HuH-7.5 (cell line): ENCODE measurements at regions not wholly inside any gene's neighbourhood (a gene's known extent, or its start where the extent isn't known, plus 50 kb on each side); places are given as distances from the start of the nearest gene placed in this dataset.

Experiments
- DNase-seq: peaks from one replicate; pipeline ENCODE4 v3.0.0; 2011; ENCODE audit warnings: low spot score

DNA sequence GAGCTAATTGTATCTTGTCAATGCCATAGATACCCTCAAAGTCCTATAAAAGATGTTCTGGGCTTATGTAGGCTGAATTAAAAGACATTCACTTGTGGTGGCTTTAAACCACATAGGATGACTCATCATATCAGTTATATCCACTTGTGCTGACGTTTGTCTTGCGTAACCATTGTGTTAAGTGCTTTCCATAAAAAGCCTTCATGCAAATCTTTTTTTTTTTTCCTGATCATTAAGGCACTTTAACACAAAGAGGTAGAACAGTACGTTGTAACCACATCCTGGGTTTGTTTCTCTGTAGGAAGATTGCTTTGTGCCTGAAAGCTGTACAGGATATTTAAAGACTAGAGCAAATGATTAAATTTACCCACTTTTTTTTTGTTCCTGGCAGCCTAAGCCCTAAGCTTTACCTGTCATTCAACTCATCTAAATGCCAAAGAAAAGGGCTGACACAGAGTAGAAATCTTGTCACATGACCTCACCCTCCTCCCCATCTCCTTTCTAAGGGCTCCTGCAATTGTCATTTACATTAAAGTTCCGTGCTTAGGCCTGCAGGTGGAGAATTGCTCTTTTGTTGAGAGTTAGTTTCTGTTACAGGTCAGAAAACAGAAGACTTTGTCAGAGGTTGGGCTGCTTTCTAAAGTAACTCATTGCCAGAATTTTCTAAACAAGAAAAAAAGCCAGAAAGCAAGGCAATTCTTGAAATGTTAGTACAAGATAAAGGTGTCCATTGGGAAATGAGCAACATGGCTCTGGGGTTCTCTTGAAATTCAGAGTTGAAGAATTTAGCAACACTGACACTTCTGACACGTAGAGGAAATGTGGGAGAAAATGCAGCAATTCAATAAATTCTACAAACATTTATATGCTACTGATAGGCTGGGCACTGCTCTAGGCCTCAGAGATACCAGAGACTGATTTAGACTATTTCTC, 555.6 kb downstream of the PPARGC1A start:
- DNase-seq: no peak

DNA sequence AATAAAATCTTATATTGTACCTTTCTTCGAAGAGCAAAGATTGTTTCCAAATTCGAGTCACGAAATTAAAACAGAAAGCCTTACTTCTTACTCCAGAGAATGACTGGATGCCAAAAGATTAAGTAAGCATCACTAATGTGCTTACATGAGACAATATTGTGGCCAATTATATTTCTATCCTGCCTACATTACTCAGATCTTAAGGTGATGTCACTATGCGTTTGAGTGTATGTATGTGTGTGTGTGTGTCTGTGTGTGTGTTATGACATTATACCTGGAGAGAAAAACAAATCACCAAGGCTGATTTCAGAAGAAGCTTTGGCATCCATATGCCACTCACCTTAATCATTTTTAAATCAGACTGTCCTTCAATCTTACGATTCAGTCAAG, 556.3 kb downstream of the PPARGC1A start:
- no peak for DNase-seq

DNA sequence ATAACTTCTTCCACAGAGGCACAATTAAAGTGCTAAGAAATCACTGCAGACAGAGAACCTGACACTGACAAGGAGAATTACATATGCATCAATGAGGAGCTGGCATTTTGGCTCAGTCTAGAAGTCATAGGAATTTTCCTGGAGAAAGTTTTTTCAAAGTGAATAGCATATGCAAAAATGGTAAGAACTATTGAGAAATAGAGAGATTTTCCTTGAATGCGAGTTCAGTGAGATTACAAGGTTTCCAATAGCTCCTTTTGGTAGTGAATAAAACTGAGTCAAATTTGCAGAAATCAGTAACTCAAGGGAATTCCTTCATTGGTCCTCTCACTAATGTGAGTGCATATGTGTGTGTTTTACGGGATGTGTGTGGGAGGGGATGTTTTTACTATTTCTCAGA, 557.5 kb downstream of the PPARGC1A start:
- DNase-seq: no peak

DNA sequence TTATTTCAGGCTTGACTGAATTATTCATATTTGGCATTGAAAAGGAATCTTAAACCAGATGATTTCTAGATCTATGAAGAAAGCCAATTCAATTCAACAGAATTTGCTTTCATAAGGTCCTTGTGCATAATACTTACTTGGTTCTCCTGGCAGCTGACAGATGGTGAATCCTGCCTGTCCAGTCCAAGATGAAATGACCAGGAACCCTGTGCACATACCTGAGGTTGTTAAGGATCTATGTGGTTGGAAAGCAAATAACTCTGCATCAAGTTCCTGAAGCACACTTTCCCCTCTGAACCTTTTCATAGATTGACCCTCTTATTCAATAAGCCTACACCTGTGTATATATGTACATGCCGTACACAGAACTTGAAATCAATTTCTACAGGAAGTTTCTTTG, 562.7 kb downstream of the PPARGC1A start:
- DNase-seq: no peak

DNA sequence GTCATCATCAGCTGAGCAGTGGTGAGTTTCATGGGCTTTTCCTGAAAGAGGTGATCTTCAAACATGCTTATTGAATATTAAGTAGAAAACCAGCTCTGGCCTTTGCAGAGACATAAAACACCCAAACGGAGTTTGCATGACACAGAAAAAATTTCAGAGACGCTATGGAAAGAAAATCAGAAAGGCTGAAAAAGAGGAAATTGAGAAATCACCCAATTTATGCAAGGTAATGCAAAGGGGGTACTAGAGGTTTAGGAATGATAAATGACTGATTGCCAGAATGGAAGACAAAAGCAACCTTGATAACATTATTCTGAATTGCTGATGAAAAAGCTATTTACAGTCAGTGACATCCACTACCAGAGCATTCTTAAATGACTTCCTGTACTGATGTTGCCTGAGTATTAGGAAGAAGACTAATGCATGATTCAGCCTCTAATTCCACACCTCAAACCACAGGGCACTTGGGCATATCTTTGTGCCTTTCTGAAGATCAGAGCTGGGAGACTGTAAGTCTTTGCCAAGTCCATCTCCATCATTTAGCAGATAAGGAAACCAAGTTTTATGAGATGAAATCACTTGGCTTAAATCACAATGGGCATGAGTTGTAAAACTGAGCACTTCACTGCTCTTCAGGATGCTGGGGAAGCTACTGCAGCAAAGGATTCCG, 565.7 kb downstream of the PPARGC1A start:
- DNase-seq: no peak

DNA sequence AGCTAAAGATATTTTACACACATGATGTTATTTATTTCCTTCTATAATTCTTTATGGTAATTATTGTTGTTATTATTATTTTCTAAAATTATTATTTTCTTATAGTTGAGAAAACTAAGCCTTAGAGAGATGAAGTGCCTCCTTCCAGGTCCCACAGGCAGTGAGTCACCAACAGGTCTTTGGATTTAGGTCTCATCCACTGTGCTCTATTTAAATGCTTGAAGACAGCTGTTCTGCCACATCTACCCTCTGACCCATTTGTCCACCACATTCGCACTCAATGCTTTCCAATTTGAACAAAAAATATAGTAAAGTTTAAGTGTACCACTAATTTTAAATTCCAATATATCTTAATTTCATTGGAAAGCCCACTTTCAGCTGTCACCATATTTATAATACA, 566.4 kb downstream of the PPARGC1A start:
- DNase-seq: no peak

DNA sequence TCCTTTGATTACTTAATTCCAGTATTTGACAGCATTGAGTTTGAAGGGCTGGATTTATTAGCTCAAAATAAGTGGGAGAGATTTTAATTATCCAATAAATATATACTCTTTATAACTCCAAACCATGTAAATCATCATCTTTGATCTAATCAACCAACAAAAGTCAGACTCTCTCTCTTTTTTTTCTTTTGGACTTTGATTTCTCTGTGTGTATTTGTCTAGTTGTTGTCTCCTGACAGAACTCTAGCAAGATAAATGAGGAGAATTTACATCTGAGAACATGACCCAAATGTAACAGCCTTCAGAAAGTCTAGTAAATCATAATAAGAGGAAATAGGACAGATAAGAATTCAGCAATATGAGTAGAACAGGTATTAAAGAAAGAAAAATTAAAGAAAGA, 567.1 kb downstream of the PPARGC1A start:
- no peak for DNase-seq

DNA sequence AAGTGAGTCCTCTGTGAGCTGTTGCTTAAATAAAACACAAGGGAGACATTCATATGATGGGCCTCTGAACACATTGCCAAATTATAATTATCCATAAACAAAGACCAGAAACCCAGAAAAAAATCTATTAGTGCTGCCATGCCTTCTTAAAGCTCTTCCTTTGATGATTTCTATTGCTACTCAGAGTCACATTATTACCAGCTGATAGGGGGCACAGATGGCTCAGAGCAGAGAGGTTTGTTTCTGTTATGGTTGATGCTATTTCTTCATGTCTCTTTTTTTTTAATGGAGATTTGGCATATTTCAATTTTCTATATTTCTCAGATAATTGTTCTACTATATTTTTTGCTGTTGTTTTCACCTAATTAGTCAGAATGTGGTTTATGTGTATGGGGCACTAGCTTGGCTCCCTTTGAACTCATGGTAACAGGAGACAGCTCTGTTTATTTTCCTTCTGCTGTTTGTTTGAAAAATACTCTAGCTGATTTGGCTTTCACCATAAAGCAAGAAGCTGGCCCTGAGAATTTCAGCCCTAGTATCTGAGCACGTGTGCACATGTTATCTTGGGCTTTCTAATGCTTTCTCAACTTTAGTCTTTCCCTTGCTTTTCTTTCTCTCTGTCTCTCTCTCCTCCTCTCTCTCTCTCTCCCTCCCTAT, 568.8 kb downstream of the PPARGC1A start:
- no peak for DNase-seq

DNA sequence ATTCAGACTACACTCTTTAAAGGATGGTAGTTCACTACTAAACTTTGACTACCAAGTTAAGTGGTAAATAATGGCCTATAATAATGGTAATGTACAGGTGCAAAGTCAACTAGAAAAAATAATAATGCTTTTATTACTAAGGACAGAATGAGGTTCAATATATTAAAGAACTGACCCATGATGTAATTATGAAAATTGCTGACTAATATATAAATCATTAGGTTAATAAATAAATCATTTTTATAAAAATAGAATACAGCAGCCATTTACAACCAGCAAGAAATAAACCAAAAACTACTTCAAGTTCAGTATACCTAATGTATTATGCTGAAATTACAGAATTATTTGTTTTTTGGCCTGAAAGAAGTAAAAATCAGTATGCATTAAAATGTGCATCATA, 577.2 kb downstream of the PPARGC1A start:
- no peak for DNase-seq

DNA sequence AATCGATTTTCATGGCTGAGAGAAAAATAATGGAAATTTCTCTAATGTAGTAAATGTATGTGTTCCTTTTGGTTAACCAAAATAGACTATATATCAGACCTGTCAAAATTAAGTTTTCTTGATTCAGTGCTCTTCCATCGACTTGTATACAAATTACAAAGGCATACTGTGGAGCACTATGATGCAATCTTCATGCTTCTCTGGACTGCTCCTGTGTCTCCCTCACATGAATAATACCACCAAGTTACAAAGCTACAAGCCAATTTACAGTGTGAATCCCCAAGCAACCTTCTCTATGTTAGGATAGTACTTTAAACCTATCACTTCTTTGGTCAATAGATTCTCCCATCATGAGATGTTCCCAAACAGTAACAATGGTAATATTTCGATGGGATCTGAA, 577.9 kb downstream of the PPARGC1A start:
- DNase-seq: no peak

DNA sequence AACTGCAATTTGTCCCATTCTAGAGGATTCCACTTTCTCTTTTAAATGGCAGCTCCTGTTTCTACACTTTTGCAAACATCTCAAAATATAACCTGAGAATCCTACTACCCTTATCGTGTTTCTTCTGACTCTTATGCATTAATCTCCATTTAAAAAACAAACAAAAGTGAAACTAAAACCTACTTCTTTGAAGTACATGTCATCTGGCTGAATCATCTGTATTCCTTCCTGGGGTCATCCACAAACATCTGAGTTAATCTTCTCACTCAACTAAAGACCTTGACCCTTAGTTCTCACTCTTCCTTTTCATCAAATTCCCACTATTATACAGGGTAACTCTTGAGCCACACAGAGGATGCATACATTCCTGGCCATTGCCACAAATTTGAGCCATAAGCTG, 584.8 kb downstream of the PPARGC1A start:
- DNase-seq: no peak

DNA sequence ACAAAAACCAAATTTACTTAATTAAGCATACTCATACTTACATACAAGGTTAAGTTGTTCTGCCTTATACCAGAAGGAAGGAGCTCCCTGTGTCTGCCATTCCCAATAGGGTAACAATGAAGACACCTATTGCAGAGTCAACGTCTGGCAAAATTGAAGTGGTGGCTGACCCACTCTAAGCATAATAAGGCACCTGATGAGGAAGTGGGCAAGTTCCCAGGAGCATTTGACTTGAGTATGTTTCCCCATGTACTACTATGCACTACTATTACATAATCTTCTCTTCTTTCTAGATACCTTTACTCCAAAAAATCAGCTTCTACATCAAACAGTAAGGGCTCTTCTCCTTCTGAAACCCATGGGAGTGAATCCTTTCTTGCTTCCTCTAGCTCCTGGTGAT, 591.5 kb downstream of the PPARGC1A start:
- no peak for DNase-seq

DNA sequence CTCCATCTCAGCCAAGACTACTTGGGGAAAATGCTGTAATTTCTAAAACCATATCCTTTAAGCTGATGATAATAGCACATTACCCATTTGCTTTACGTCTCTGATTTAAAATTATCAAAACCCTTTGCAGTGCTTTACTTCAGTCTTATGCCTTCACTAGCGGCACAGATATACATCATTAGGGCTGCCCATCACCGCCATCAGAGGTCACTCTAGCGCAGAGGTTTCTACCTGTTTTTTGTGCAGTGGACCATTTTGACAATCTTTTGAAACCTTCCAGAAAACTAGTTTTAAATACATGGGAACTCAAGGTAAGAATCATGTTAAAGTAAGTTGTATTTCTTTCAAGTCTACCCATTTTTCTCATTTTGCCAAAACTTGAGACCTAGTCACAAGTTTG, 592.5 kb downstream of the PPARGC1A start:
- no peak for DNase-seq

DNA sequence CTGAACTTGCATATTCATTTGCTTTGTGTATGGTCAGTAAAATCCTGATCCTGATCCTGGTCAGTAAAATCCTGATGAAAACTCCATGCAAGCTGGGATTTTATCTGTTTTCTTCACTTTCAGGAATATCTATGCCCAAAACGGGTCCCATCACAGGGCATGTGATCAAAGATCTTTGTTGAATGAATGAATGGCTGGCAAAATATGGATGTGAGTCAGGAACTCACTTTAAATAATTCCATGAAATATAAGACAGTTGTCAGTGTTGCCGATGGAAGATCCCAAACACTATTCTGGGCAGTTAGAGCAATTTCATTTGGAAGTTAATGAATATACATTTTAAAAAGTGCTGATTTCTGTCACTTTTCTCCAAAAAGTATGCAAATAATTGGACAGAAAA, 598.4 kb downstream of the GBA3 start:
- no peak for DNase-seq

DNA sequence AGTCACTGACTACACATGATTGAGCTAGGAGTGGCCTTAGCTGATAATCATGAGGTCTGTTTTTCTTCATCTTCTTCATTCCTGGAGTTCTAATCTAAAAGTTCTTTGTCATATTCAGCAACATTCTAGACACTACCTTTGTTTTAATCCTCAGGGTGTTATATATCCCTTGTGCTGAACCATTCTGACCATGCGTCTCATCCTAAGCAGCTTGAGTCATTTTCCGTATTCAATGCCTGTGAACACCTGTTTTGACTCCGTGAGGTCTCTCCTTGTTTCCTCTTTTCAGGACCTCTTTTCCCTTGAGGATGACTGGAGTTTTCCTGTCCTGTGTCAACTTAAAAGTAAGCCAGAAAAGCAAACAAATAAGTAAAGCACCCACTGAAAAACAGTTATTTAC, 597.9 kb downstream of the GBA3 start:
- no peak for DNase-seq

DNA sequence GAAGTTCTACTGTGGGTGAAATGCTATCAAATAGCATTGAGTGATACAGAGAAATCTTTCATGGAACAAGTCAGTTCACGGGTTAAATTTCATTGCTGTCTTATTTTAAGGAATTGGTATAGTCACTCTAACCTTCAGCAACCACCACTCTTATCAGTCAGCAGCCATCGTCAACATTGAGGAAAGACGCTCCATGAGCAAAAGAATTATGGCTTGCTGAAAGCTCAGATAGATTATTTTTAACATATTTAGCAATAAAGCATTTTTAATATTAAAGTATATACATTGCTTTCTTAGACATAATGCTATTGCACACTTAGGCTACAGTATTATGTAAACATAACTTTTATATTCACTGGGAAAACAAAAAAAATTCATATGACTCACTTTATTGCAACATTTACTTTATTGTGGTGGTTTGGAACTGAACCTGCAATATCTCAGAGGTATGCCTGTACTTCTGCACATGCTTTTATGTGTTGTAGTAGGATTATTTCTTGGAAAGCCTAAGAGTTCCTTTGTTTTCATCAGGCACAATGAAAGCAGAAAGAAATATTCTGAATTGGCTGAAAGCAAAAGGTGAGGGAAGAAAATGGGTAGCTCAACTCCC, 586.7 kb downstream of the GBA3 start:
- no peak for DNase-seq

DNA sequence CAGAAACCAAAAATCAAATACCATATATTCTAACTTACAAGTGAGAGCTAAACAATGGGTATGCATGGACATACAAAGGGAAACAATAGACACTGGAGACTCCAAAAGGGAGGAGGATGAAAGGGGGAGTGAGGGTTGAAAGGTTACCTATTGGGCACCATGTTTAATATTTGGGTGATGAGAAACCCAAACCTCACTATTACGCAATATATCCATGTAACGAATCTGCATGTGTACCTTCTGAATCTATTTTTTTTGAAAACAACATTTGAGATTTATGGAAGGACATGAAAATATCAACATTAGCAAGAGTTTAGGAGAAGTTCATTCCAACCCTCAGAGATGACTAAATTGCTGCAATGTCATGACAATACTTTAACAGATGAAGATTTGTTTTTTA, 586.1 kb downstream of the GBA3 start:
- no peak for DNase-seq

DNA sequence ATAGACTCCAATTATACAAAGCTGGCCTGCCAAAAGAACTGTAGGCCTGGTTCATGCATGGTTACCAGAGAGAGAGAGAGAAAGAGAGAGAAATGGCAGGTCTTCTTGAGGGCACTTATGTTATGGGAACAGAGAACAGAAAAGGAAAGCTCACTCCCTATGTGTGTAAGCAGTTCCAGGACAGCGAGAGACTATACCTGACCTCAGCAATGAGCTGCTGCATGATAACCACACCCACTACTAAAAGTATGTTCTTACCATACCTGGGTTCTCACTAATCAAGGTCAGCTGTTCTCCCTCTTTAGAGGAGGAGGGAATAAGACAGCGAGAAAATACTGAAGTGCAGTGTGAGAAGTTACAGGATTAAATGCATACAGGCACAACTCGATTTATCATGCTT, 583.3 kb downstream of the GBA3 start:
- no peak for DNase-seq

DNA sequence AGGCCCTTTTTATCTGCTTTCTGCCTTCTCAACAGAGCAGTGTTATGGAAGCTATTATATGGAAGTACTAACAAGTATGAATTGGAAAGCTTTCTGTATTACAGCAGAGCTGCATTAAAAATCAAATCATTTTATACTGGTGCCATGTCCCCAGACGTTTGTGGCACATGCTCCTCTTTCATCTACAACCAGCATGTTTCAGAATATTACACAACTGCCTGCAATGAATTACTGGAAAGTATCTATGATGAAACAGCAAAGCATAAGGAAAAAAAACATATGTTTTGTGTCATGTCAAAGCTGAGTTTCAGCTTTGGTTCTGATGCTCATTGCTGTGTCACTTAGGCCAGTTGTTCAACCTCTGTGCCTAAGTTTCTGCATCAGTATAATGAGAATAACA, 576.8 kb downstream of the GBA3 start:
- DNase-seq: no peak

DNA sequence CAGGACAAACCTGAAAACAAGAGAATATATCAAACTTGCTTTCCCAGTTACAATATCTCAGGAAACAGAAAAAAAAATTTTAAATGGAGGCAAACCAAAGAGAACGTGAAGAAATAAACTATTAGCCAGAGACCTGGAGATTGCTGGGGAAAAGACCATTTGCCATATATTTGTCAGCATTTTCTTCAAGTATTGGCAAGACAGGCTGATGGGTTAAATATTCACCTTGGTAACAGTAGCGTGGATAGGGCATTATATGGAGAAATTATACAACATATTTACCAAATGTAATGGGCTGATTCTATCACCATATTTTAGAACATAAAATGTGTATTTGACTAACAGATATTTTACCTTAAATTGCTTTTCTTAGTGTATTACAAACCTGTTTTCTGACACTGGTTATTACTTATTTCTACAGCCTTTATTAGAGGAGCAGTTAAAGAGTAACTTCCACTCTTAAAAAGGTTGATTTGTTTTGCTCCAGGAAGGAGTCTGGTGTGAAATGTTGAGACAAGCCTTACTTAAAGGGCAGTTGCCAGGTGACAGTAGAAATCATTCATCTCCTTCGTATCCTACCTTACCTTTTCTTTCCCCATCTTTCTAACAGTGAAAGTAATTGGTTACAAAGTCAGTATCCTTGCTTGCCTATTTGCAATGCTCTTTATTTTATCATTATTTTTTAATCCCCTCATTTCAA, 575.5 kb downstream of the GBA3 start:
- no peak for DNase-seq

DNA sequence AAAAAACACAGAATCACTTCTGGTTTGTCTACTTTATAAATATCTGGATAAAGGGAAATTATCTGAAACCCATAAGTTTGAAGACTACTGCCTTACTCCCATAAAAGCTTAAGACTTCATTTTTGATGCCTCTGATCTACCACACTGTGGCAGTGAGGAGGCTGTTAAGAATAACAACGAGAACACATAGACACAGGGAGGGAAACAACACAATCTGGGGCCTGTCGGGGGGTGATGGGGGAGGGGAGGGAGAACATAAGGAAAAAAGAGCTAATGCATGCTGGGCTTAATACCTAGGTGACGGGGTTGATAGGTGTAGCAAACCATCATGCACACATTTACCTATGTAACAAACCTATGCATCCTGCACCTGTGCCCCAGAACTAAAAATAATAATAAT, 573.7 kb downstream of the GBA3 start:
- DNase-seq: no peak

DNA sequence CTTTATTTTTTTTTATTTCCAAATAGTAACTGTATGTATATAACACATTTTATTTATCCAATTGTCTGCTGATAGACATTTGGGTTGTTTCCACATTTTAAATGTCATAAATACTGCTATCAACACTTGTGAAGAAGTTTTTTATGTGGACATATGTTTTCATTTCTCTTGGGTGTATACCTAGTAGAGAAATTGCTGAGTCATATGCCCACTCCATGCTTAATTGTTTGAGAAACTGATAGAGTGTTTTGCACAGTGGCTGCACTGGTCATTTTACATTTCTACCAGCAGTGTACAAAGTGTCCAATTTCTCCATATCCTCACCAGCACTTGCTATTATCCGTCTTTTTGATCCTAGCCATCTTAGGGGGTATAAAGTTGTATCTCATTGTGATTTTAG, 567.8 kb downstream of the GBA3 start:
- no peak for DNase-seq
